Adrenal gland (tissue), 5 donors: ENCODE measurements at regions not wholly inside any gene's neighbourhood (a gene's known extent, or its start where the extent isn't known, plus 50 kb on each side); places are given as distances from the start of the nearest gene placed in this dataset.

ENCODE experiments used
- POLR2A ChIP-seq, 2 donors: fragments of 450-650 bp; IDR thresholded peaks; one replicate each; pipeline ENCODE4 v1.6.1; 2017; ENCODE audit warnings: antibody characterized with exemption in 2 of 2, mild to moderate bottlenecking in 2 of 2, moderate library complexity in 1 of 2
- TF ChIP-seq, protein P1 (sequence below), 6 experiments: fragments of 450-650 bp in 4 of 6; fragments of 200-600 bp in 2 of 6; sonication (generic) in 1 of 6; IDR thresholded peaks; 1 replicate in 5 of 6; 2 replicates in 1 of 6; pipeline versions ENCODE4 v1.5.1 to v1.8.0; 2016 to 2021; ENCODE audit warnings: antibody characterized with exemption in 6 of 6, mild to moderate bottlenecking in 2 of 6, moderate library complexity in 1 of 6
- donor health status: DM: no; HTN: no; CAD: no.

DNA sequence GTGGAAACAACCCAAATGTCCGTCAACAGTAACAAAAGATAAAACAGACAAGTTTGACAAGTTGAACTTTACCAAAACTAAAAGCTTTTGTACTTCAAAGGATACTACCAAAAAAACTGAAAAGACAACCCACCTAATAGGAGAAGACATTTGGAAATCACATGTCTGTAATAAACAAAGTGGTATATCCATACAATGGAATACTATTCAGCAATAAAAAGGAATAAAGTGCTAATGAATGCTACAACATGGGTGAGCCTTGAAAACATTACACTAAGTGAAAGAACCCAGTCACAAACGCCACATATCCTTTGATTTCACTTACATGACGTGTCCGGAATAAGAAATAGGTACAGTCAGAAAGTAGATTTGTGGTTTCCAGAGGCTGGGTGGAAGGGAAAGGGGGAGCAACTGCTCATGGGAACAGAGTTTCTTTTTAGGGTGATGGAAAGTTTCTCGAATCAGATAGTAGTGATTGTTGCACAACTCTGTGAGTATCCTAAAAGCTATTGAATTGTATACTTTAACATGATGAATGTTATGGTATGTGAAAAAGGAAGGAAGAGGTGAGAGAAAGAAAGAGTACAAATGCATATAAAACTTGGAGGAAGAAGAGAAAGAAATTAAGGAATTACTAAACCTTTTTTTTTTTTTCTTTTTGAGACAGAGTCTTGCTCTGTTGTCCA is 72.7 kb upstream of the ABHD2 start:
- TF ChIP-seq, protein P1, sequence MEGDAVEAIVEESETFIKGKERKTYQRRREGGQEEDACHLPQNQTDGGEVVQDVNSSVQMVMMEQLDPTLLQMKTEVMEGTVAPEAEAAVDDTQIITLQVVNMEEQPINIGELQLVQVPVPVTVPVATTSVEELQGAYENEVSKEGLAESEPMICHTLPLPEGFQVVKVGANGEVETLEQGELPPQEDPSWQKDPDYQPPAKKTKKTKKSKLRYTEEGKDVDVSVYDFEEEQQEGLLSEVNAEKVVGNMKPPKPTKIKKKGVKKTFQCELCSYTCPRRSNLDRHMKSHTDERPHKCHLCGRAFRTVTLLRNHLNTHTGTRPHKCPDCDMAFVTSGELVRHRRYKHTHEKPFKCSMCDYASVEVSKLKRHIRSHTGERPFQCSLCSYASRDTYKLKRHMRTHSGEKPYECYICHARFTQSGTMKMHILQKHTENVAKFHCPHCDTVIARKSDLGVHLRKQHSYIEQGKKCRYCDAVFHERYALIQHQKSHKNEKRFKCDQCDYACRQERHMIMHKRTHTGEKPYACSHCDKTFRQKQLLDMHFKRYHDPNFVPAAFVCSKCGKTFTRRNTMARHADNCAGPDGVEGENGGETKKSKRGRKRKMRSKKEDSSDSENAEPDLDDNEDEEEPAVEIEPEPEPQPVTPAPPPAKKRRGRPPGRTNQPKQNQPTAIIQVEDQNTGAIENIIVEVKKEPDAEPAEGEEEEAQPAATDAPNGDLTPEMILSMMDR (IDR thresholded peaks at IDR 0.05): no peak
- no peak for TF ChIP-seq POLR2A (IDR thresholded peaks at IDR 0.05)
